GM12878 (cell line): ENCODE measurements at regions not wholly inside any gene's neighbourhood (a gene's known extent, or its start where the extent isn't known, plus 50 kb on each side); places are given as distances from the start of the nearest gene placed in this dataset.

Experiments
- ATAC-seq: fragments of 200-7000 bp; cut with Tn5 transposase; 3 replicates; pipeline ENCODE4 v1.9.1; 2020; ENCODE audit warnings: mild to moderate bottlenecking, moderate library complexity
- BruUV-seq: library from RNA; stranded (reverse); fragments of 400-500 nt; replicated peaks from 2 replicates; lab custom pipeline; 2021; lab: Mats Ljungman, UMichigan
- CTCF ChIA-PET: fragments of 300-600 bp; sonication (Branson Sonifier 250); formaldehyde crosslinking; extraction: SDS; loops from one replicate; lab custom pipeline; 2021; ENCODE audit warnings: inconsistent platforms; lab: Yijun Ruan, JAX
- POLR2A ChIA-PET: fragments of 350-600 bp; formaldehyde crosslinking; extraction: SDS; loops from one replicate; lab custom pipeline; 2021; ENCODE audit warnings: inconsistent platforms; lab: Charles Lee
- RAD21 ChIA-PET: fragments of 300-600 bp; sonication (Branson Sonifier 250); formaldehyde crosslinking; loops from one replicate; lab custom pipeline; 2023; ENCODE audit warnings: antibody characterized with exemption; ENCODE audit not compliant: unreplicated experiment; lab: Charles Lee
- SMC1A ChIA-PET: fragments of 300-600 bp; sonication (Branson Sonifier 250); formaldehyde crosslinking; loops from one replicate; lab custom pipeline; 2023; ENCODE audit not compliant: unreplicated experiment, uncharacterized antibody; lab: Charles Lee
- DNase-seq: peaks from one replicate; pipeline ENCODE4 v3.0.0-alpha.2; 2011; ENCODE audit warnings: low read depth, low spot score
- FAIRE-seq: peaks from 3 replicates; lab custom pipeline; 2011; peaks lifted over from hg19 to GRCh38; lab: Jason Lieb, UNC
- H2AFZ ChIP-seq: 2 replicates; pipeline ENCODE4 v1.6.0; 2011; ENCODE audit warnings: low read depth, low read length, control low read depth; ENCODE audit not compliant: control insufficient read depth
- H3K27ac ChIP-seq: 2 replicates; pipeline ENCODE4 v1.5.1; 2011; ENCODE audit warnings: control low read depth; ENCODE audit not compliant: control insufficient read depth, insufficient read depth
- H3K27me3 ChIP-seq, 2 experiments: replicated peaks in 1 of 2; 2 replicates each; pipeline versions ENCODE4 v1.6.0 to v1.6.1; 2011; ENCODE audit warnings: low read length in 1 of 2; ENCODE audit not compliant: control insufficient read depth in 2 of 2, insufficient read depth in 2 of 2
- H3K36me3 ChIP-seq, 2 experiments: 2 replicates each; pipeline ENCODE4 v1.5.1; 2011; ENCODE audit warnings: low read length in 1 of 2; ENCODE audit not compliant: control insufficient read depth in 2 of 2, insufficient read depth in 2 of 2
- H3K4me1 ChIP-seq: 2 replicates; pipeline ENCODE4 v1.6.1; 2011; ENCODE audit warnings: mild to moderate bottlenecking, low read length, moderate library complexity, mixed read lengths; ENCODE audit not compliant: control insufficient read depth, insufficient read depth
- H3K4me2 ChIP-seq: 2 replicates; pipeline ENCODE4 v1.6.0; 2011; ENCODE audit warnings: control low read depth; ENCODE audit not compliant: control insufficient read depth, insufficient read depth
- H3K4me3 ChIP-seq: fragments of 200-600 bp; sonication (generic); 2 replicates; pipeline ENCODE4 v1.5.1; 2016
- H3K79me2 ChIP-seq: 2 replicates; pipeline ENCODE4 v1.6.0; 2011; ENCODE audit warnings: low read length; ENCODE audit not compliant: control insufficient read depth, insufficient read depth
- H3K9ac ChIP-seq: 2 replicates; pipeline ENCODE4 v1.8.0; 2011; ENCODE audit warnings: low read length, control low read depth, mixed read lengths; ENCODE audit not compliant: control insufficient read depth, insufficient read depth
- H3K9me3 ChIP-seq: replicated peaks from 3 replicates; pipeline ENCODE4 v1.5.1; 2011; ENCODE audit warnings: mild to moderate bottlenecking, low read length; ENCODE audit not compliant: control insufficient read depth, insufficient read depth
- H4K20me1 ChIP-seq: 2 replicates; pipeline ENCODE4 v1.6.0; 2011; ENCODE audit not compliant: control insufficient read depth, insufficient read depth
- CHD1 ChIP-seq: IDR thresholded peaks from 2 replicates; pipeline ENCODE4 v1.6.1; 2012; ENCODE audit warnings: low read depth, low read length, improper control_type of control experiment
- ESRRA ChIP-seq: IDR thresholded peaks from 2 replicates; pipeline ENCODE4 v1.6.1; 2012; ENCODE audit warnings: mild to moderate bottlenecking, low read length, improper control_type of control experiment
- IKZF2 ChIP-seq, 2 experiments: fragments of 450-650 bp; IDR thresholded peaks; 2 replicates each; pipeline ENCODE4 v1.6.1; 2017; ENCODE audit warnings: mild to moderate bottlenecking in 2 of 2, moderate library complexity in 2 of 2
- LARP7 ChIP-seq: fragments of 450-650 bp; IDR thresholded peaks from 2 replicates; pipeline ENCODE4 v1.6.1; 2017; ENCODE audit warnings: mild to moderate bottlenecking
- MTA2 ChIP-seq: fragments of 450-650 bp; IDR thresholded peaks from 2 replicates; pipeline ENCODE4 v1.6.1; 2016; ENCODE audit warnings: low read depth, mild to moderate bottlenecking, moderate library complexity
- NFIC ChIP-seq: IDR thresholded peaks from 2 replicates; pipeline ENCODE4 v1.6.1; 2012; ENCODE audit warnings: low read depth, mild to moderate bottlenecking, inconsistent platforms, low read length, moderate library complexity
- NR2C1 ChIP-seq: fragments of 450-650 bp; IDR thresholded peaks from 2 replicates; pipeline ENCODE4 v1.6.1; 2017; ENCODE audit warnings: antibody characterized with exemption, mild to moderate bottlenecking, moderate library complexity
- PML ChIP-seq: IDR thresholded peaks from 2 replicates; pipeline ENCODE4 v1.6.1; 2012; ENCODE audit warnings: low read length, inconsistent platforms
- RBBP5 ChIP-seq: fragments of 200-600 bp; sonication (generic); conservative IDR thresholded peaks from 2 replicates; pipeline ENCODE4 v1.6.1; 2016
- RCOR1 ChIP-seq: conservative IDR thresholded peaks from 2 replicates; pipeline ENCODE4 v1.6.1; 2012; ENCODE audit warnings: low read depth, low read length, improper control_type of control experiment
- TBL1XR1 ChIP-seq: IDR thresholded peaks from 2 replicates; pipeline ENCODE4 v1.6.1; 2012; ENCODE audit warnings: low read depth, low read length, improper control_type of control experiment
- TCF7 ChIP-seq: IDR thresholded peaks from 2 replicates; pipeline ENCODE4 v1.6.1; 2014; ENCODE audit warnings: antibody characterized with exemption, borderline replicate concordance
- ZNF384 ChIP-seq: IDR thresholded peaks from 2 replicates; pipeline ENCODE4 v1.6.1; 2012; ENCODE audit warnings: low read depth, mild to moderate bottlenecking, low read length, improper control_type of control experiment, borderline replicate concordance
- ZNF622 ChIP-seq: fragments of 450-650 bp; IDR thresholded peaks from 2 replicates; pipeline ENCODE4 v1.6.1; 2017; ENCODE audit warnings: mild to moderate bottlenecking, inconsistent platforms
- WGBS: methylation state at CpG from one replicate; pipeline ENCODE4 v1.1.6; 2016; ENCODE audit warnings: low lambda C conversion rate; ENCODE audit not compliant: insufficient replicate concordance, insufficient coverage; ENCODE audit errors: missing lambda C conversion rate; 5-methylcytosine and 5-hydroxymethylcytosine counted together
- in situ Hi-C: fragments of 300-500 bp; cut with MboI; formaldehyde crosslinking; loops from 9 replicates; pipeline ENCODE4 v1.14.3; 2018; ENCODE audit warnings: mixed read lengths
- intact Hi-C: fragments of 100-400 bp; cut with micrococcal nuclease; formaldehyde crosslinking; loops from one replicate; pipeline ENCODE4 v1.14.2; 2022; ENCODE audit not compliant: unreplicated experiment
- TF ChIP-seq, protein P1 (sequence below): fragments of 150-350 bp; IDR thresholded peaks from 2 replicates; pipeline ENCODE4 v1.6.1; 2016; ENCODE audit warnings: low read depth, low read length
- TF ChIP-seq, protein P2 (sequence below): IDR thresholded peaks from 2 replicates; pipeline ENCODE4 v1.6.1; 2012; ENCODE audit warnings: low read depth, low read length, improper control_type of control experiment

DNA sequence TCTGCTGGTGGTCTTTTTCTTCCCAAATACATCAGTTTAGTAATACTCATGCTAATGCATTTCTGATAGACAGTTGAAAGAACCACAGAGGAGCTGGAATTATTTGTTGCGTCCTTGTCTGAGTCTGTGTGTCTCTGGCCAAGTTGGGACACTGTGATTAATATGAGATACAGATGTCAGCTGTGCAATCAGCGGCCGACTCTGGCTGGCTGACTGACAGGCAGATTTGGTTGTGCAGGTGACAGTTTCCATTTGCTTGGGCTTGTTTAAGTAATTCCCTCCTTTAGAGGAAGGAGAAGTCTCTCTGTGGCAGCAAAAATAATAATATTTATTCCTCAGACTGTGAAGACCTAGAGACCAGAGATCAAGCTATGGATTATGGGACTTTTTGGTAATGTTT lies 176.2 kb upstream of the CHRM2 start:
- no peaks in the 10 kb centered on the region for H3K36me3 ChIP-seq
- DNase-seq: no peak
- no TSS peak for BruUV-seq
- no peaks in the 10 kb centered on the region for H3K79me2 ChIP-seq
- no peaks in the 10 kb centered on the region for H3K9me3 ChIP-seq
- no peak overlapping the region for H3K4me3 ChIP-seq
- H4K20me1 ChIP-seq: no peaks in the 10 kb centered on the region
- no peak for ATAC-seq
- H3K4me1 ChIP-seq: no peaks in the 10 kb centered on the region
- intact Hi-C loops (no loop called here), in situ Hi-C loops (no loop called here)
- CTCF ChIA-PET: no interaction called here
- no peak for FAIRE-seq
- no peak overlapping the region for H2AFZ ChIP-seq
- no peak overlapping the region for H3K9ac ChIP-seq
- WGBS: 34% methylated on average over 3 of the region's 3 CpGs
- H3K4me2 ChIP-seq: no peak overlapping the region
- RAD21 ChIA-PET: no interaction called here
- SMC1A ChIA-PET: no interaction called here
- H3K27me3 ChIP-seq: no peaks in the 10 kb centered on the region
- H3K27ac ChIP-seq: no peak overlapping the region
- POLR2A ChIA-PET: no interaction called here
- no peak for TF ChIP-seq MTA2
- TF ChIP-seq TBL1XR1: no peak
- no peak for TF ChIP-seq ESRRA
- no peak for TF ChIP-seq IKZF2 (IDR thresholded peaks at IDR 0.05)
- no peak for TF ChIP-seq PML
- TF ChIP-seq CHD1: no peak
- TF ChIP-seq TCF7: no peak
- TF ChIP-seq RBBP5: no peak
- TF ChIP-seq LARP7: no peak
- no peak for TF ChIP-seq NFIC
- no peak for TF ChIP-seq ZNF384
- TF ChIP-seq, protein P1, sequence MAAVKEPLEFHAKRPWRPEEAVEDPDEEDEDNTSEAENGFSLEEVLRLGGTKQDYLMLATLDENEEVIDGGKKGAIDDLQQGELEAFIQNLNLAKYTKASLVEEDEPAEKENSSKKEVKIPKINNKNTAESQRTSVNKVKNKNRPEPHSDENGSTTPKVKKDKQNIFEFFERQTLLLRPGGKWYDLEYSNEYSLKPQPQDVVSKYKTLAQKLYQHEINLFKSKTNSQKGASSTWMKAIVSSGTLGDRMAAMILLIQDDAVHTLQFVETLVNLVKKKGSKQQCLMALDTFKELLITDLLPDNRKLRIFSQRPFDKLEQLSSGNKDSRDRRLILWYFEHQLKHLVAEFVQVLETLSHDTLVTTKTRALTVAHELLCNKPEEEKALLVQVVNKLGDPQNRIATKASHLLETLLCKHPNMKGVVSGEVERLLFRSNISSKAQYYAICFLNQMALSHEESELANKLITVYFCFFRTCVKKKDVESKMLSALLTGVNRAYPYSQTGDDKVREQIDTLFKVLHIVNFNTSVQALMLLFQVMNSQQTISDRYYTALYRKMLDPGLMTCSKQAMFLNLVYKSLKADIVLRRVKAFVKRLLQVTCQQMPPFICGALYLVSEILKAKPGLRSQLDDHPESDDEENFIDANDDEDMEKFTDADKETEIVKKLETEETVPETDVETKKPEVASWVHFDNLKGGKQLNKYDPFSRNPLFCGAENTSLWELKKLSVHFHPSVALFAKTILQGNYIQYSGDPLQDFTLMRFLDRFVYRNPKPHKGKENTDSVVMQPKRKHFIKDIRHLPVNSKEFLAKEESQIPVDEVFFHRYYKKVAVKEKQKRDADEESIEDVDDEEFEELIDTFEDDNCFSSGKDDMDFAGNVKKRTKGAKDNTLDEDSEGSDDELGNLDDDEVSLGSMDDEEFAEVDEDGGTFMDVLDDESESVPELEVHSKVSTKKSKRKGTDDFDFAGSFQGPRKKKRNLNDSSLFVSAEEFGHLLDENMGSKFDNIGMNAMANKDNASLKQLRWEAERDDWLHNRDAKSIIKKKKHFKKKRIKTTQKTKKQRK: no peak
- no peak for TF ChIP-seq NR2C1
- TF ChIP-seq RCOR1: no peak
- TF ChIP-seq ZNF622: no peak
- TF ChIP-seq, protein P2, sequence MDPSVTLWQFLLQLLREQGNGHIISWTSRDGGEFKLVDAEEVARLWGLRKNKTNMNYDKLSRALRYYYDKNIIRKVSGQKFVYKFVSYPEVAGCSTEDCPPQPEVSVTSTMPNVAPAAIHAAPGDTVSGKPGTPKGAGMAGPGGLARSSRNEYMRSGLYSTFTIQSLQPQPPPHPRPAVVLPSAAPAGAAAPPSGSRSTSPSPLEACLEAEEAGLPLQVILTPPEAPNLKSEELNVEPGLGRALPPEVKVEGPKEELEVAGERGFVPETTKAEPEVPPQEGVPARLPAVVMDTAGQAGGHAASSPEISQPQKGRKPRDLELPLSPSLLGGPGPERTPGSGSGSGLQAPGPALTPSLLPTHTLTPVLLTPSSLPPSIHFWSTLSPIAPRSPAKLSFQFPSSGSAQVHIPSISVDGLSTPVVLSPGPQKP: no peak
